CD4-positive, alpha-beta T cell (primary cell): ENCODE measurements at regions not wholly inside any gene's neighbourhood (a gene's known extent, or its start where the extent isn't known, plus 50 kb on each side); places are given as distances from the start of the nearest gene placed in this dataset.
A peak's percentile ranks its signal among the peaks of the same experiment; 100 is the strongest.

Experiments
- ATAC-seq: fragments of 200-7000 bp; cut with Tn5 transposase; one replicate; pipeline ENCODE4 v1.10.0; 2022; ENCODE audit warnings: mild to moderate bottlenecking; ENCODE audit not compliant: poor library complexity
- CTCF ChIA-PET: fragments of 350-600 bp; sonication (Branson Sonifier 250); formaldehyde crosslinking; loops from one replicate; lab custom pipeline; 2021; ENCODE audit warnings: antibody characterized with exemption, inconsistent platforms; lab: Charles Lee
- POLR2A ChIA-PET: fragments of 350-600 bp; sonication (Branson Sonifier 250); formaldehyde crosslinking; loops from one replicate; lab custom pipeline; 2021; ENCODE audit warnings: antibody characterized with exemption, inconsistent platforms; lab: Charles Lee
- DNase-seq, 14 experiments: peaks; one replicate each; pipeline ENCODE4 v3.0.0-alpha.2; 2013 to 2020; ENCODE audit warnings: mixed read lengths in 2 of 14
- H3K27ac ChIP-seq, 2 donors: one replicate each; pipeline versions ENCODE4 v1.5.1 to v1.7.0; 2013; ENCODE audit warnings: low read length in 2 of 2, low read depth in 1 of 2, mild to moderate bottlenecking in 1 of 2
- H3K27me3 ChIP-seq, 2 experiments: 1 replicate in 1 of 2; 2 replicates in 1 of 2; pipeline versions ENCODE4 v1.6.1 to v1.7.0; 2013; ENCODE audit warnings: low read length in 2 of 2, control low read depth in 1 of 2, mild to moderate bottlenecking in 1 of 2, moderate library complexity in 1 of 2; ENCODE audit not compliant: insufficient read depth in 2 of 2, control insufficient read depth in 1 of 2
- H3K36me3 ChIP-seq: one replicate; pipeline ENCODE4 v1.6.1; 2013; ENCODE audit warnings: low read length, control low read depth; ENCODE audit not compliant: insufficient read depth
- H3K4me1 ChIP-seq: one replicate; pipeline ENCODE4 v1.6.1; 2013; ENCODE audit warnings: low read length, control low read depth; ENCODE audit not compliant: insufficient read depth
- H3K4me3 ChIP-seq: one replicate; pipeline ENCODE4 v1.5.1; 2013; ENCODE audit warnings: mild to moderate bottlenecking, low read length, moderate library complexity
- H3K9me3 ChIP-seq, 2 experiments: 1 replicate in 1 of 2; 2 replicates in 1 of 2; pipeline versions ENCODE4 v1.6.1 to v1.7.0; 2013; ENCODE audit warnings: low read length in 2 of 2, mild to moderate bottlenecking in 2 of 2, control low read depth in 1 of 2, moderate library complexity in 1 of 2; ENCODE audit not compliant: control insufficient read depth in 1 of 2, insufficient read depth in 1 of 2
- H3K27ac Mint-ChIP-seq: one replicate; pipeline ENCODE4 v1.8.0; 2020; ENCODE audit warnings: mixed read lengths
- H3K27me3 Mint-ChIP-seq: one replicate; pipeline ENCODE4 v1.8.0; 2021; ENCODE audit warnings: mixed read lengths
- H3K36me3 Mint-ChIP-seq: one replicate; pipeline ENCODE4 v1.8.0; 2021; ENCODE audit warnings: low read depth, mixed read lengths
- H3K4me1 Mint-ChIP-seq: one replicate; pipeline ENCODE4 v1.8.0; 2021; ENCODE audit warnings: low read depth, mixed read lengths
- H3K4me3 Mint-ChIP-seq: one replicate; pipeline ENCODE4 v1.8.0; 2020; ENCODE audit warnings: mild to moderate bottlenecking, mixed read lengths
- H3K9me3 Mint-ChIP-seq: one replicate; pipeline ENCODE4 v1.8.0; 2020; ENCODE audit warnings: mixed read lengths
- CTCF ChIP-seq: fragments of 200-600 bp; IDR thresholded peaks from one replicate; pipeline ENCODE4 v1.8.0; 2022; ENCODE audit warnings: antibody characterized with exemption, mild to moderate bottlenecking
- intact Hi-C, 2 experiments: fragments of 100-400 bp; cut with DNase I in 1 of 2; cut with micrococcal nuclease in 1 of 2; formaldehyde crosslinking; loops; one replicate each; pipeline versions ENCODE4 v1.15.1 to v1.9.0; 2023 to 2025; cut with DNase I, micrococcal nuclease

DNA sequence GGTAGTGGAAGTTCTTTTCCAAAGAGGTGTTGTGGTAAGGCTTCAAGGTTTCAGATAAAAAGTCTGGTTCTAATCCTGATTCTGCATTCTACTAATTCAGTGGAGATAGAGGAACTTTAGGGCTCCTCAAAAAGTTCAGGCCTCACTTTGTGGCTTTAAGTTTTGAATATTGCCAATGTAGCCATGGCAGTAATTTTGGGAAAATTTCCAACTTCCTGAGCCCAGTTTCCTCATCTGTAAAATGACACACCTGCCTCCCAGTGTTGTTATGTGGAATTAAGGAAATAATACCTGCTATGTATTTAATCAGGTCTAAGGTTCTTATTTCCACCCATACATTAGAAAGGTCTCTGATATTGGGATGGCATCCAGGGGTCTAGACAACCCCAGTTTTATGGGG, 147.6 kb upstream of the ITGA6 start:
- Histone ChIP-seq H3K4me1 (no peaks in the 10 kb centered on the region), H3K27me3 (peaks cover 4 to 10% of the 10 kb centered on the region in 2 experiments), H3K9me3 (peaks cover 3 to 8% of the 10 kb centered on the region in 2 experiments), H3K4me3 (no peak overlapping the region), H3K36me3 (no peaks in the 10 kb centered on the region), H3K27ac (no peak overlapping the region)
- Mint-ChIP-seq H3K4me1 (peaks cover 8% of the 10 kb centered on the region), H3K4me3 (no peak overlapping the region), H3K27me3 (no peaks in the 10 kb centered on the region), H3K9me3 (no peaks in the 10 kb centered on the region), H3K36me3 (no peaks in the 10 kb centered on the region), H3K27ac (no peak overlapping the region)
- DNase-seq (no peak), ATAC-seq (no peak)
- ChIA-PET POLR2A (interaction anchor here (1.2 kb wide), 1 partner anchor 9 kb away, joined by 3 read pairs; no protein-coding TSS in a partner anchor), CTCF (no interaction called here)
- no peak for TF ChIP-seq CTCF
- intact Hi-C loops: no loop called here

- Mint-ChIP-seq H3K36me3 (no peaks in the 10 kb centered on the region), H3K27ac (no peak overlapping the region), H3K27me3 (no peaks in the 10 kb centered on the region), H3K4me3 (no peak overlapping the region), H3K4me1 (peaks cover 17% of the 10 kb centered on the region), H3K9me3 (no peaks in the 10 kb centered on the region)
- peaks cover 0 to 10% of the 10 kb centered on the region in 2 experiments for H3K27me3 ChIP-seq
- DNase-seq (peak in 3 of 14 experiments; percentile 23 to 54 (median 37)), ATAC-seq (no peak)
- intact Hi-C loops: no loop called here
- H3K4me1 ChIP-seq: peaks cover 9% of the 10 kb centered on the region
- no peak for TF ChIP-seq CTCF
- H3K4me3 ChIP-seq: no peak overlapping the region
- CTCF ChIA-PET: no interaction called here
- POLR2A ChIA-PET: no interaction called here
- H3K36me3 ChIP-seq: no peaks in the 10 kb centered on the region
- no peak overlapping the region for H3K27ac ChIP-seq
- H3K9me3 ChIP-seq: peaks cover 3 to 8% of the 10 kb centered on the region in 2 experiments
Observed at GRCh38 chr2:172280571-172281361, 146.6 kb upstream of the ITGA6 start.

GRCh38 chr2:172281648-172282570, 145.5 kb upstream of the ITGA6 start:
- CTCF ChIA-PET: no interaction called here
- no peak for ATAC-seq

More at GRCh38 chr2:172281648-172282570, 145.5 kb upstream of the ITGA6 start:
- Mint-ChIP-seq H3K4me1 (peaks cover 29% of the 10 kb centered on the region), H3K9me3 (no peaks in the 10 kb centered on the region), H3K27me3 (no peaks in the 10 kb centered on the region), H3K4me3 (no peak overlapping the region), H3K36me3 (no peaks in the 10 kb centered on the region), H3K27ac (no peak overlapping the region)
- no peak for DNase-seq
- POLR2A ChIA-PET: no interaction called here
- no peak for TF ChIP-seq CTCF
- peaks cover 0 to 2% of the 10 kb centered on the region in 2 experiments for H3K27me3 ChIP-seq
- no peak overlapping the region for H3K27ac ChIP-seq
- no peaks in the 10 kb centered on the region for H3K36me3 ChIP-seq
- peaks cover 16% of the 10 kb centered on the region for H3K4me1 ChIP-seq
- H3K9me3 ChIP-seq: peaks cover under 1 to 6% of the 10 kb centered on the region in 2 experiments
- no peak overlapping the region for H3K4me3 ChIP-seq
- intact Hi-C loops: no loop called here
